ENCODE measurements at regions not wholly inside any gene's neighbourhood (a gene's known extent, or its start where the extent isn't known, plus 50 kb on each side); places are given as distances from the start of the nearest gene placed in this dataset.

GRCh38 chr7:17209101-17209500 lies 89.4 kb upstream of the AHR start:
- Histone ChIP-seq H3K9ac (ENCODE audit: insufficient read depth, low read length) (no peak overlapping the region), H3K4me3 (replicated peaks in 1 of 4; ENCODE audit: control extremely low read depth in 1 of 4, insufficient read depth in 1 of 4, low read depth in 3 of 4, low read length in 4 of 4) (no peak overlapping the region), H3K9me3 (ENCODE audit: control insufficient read depth, insufficient read depth, low read depth, low read length) (no peaks in the 10 kb centered on the region), H3K27ac (ENCODE audit: insufficient read depth, low read length) (no peak overlapping the region), H3K27me3 (ENCODE audit: control insufficient read depth, insufficient read depth, low read length) (no peaks in the 10 kb centered on the region), H4K20me1 (ENCODE audit: control insufficient read depth, extremely low read depth, insufficient read depth, low read length) (no peaks in the 10 kb centered on the region), H3K36me3 (ENCODE audit: control insufficient read depth, insufficient read depth, low read length) (no peaks in the 10 kb centered on the region), H3K4me1 (ENCODE audit: control insufficient read depth, extremely low read depth, insufficient read depth, low read length) (no peaks in the 10 kb centered on the region), H2AFZ (ENCODE audit: low read length) (no peak overlapping the region), H3K79me2 (ENCODE audit: control insufficient read depth, insufficient read depth, low read length) (no peaks in the 10 kb centered on the region), H3K4me2 (ENCODE audit: extremely low read depth, insufficient read depth, low read length) (no peak overlapping the region)
- DNase-seq (ENCODE audit: low read depth in 2 of 2) = no peak
- TF ChIP-seq EZH2 (IDR thresholded peaks at IDR 0.05; ENCODE audit: low read length, missing control alignments) (no peak), CTCF (conservative IDR thresholded peaks at IDR 0.05 in 1 of 2, IDR thresholded peaks at IDR 0.05 in 1 of 2; ENCODE audit: low read depth in 1 of 2, low read length in 2 of 2) (no peak)

- Histone ChIP-seq H3K9me3 (ENCODE audit: control insufficient read depth, insufficient read depth, low read depth, low read length) (no peaks in the 10 kb centered on the region), H3K27ac (ENCODE audit: insufficient read depth, low read length) (no peak overlapping the region), H3K79me2 (ENCODE audit: control insufficient read depth, insufficient read depth, low read length) (no peaks in the 10 kb centered on the region), H3K4me2 (ENCODE audit: extremely low read depth, insufficient read depth, low read length) (no peak overlapping the region), H3K36me3 (ENCODE audit: control insufficient read depth, insufficient read depth, low read length) (no peaks in the 10 kb centered on the region), H3K27me3 (ENCODE audit: control insufficient read depth, insufficient read depth, low read length) (no peaks in the 10 kb centered on the region), H3K9ac (ENCODE audit: insufficient read depth, low read length) (no peak overlapping the region), H4K20me1 (ENCODE audit: control insufficient read depth, extremely low read depth, insufficient read depth, low read length) (no peaks in the 10 kb centered on the region), H3K4me3 (replicated peaks in 1 of 4; ENCODE audit: control extremely low read depth in 1 of 4, insufficient read depth in 1 of 4, low read depth in 3 of 4, low read length in 4 of 4) (no peak overlapping the region), H3K4me1 (ENCODE audit: control insufficient read depth, extremely low read depth, insufficient read depth, low read length) (no peaks in the 10 kb centered on the region), H2AFZ (ENCODE audit: low read length) (no peak overlapping the region)
- no peak for DNase-seq (ENCODE audit: low read depth in 2 of 2)
- no peak for TF ChIP-seq CTCF (conservative IDR thresholded peaks at IDR 0.05 in 1 of 2, IDR thresholded peaks at IDR 0.05 in 1 of 2; ENCODE audit: low read depth in 1 of 2, low read length in 2 of 2)
Measured at GRCh38 chr7:17211307-17211836, 87.1 kb upstream of the AHR start.

GRCh38 chr7:17212188-17212587 lies 86.3 kb upstream of the AHR start:
- H3K4me2 ChIP-seq (ENCODE audit: extremely low read depth, insufficient read depth, low read length) = no peak overlapping the region
- H3K4me3 ChIP-seq (replicated peaks in 1 of 4; ENCODE audit: control extremely low read depth in 1 of 4, insufficient read depth in 1 of 4, low read depth in 3 of 4, low read length in 4 of 4) = no peak overlapping the region
- no peak for DNase-seq (ENCODE audit: low read depth in 2 of 2)
- no peak overlapping the region for H3K27ac ChIP-seq (ENCODE audit: insufficient read depth, low read length)
- no peaks in the 10 kb centered on the region for H3K36me3 ChIP-seq (ENCODE audit: control insufficient read depth, insufficient read depth, low read length)
- H4K20me1 ChIP-seq (ENCODE audit: control insufficient read depth, extremely low read depth, insufficient read depth, low read length) = no peaks in the 10 kb centered on the region
- no peaks in the 10 kb centered on the region for H3K4me1 ChIP-seq (ENCODE audit: control insufficient read depth, extremely low read depth, insufficient read depth, low read length)
- no peaks in the 10 kb centered on the region for H3K9me3 ChIP-seq (ENCODE audit: control insufficient read depth, insufficient read depth, low read depth, low read length)
- H2AFZ ChIP-seq (ENCODE audit: low read length) = no peak overlapping the region
- H3K79me2 ChIP-seq (ENCODE audit: control insufficient read depth, insufficient read depth, low read length) = no peaks in the 10 kb centered on the region
- no peaks in the 10 kb centered on the region for H3K27me3 ChIP-seq (ENCODE audit: control insufficient read depth, insufficient read depth, low read length)
- H3K9ac ChIP-seq (ENCODE audit: insufficient read depth, low read length) = no peak overlapping the region
- no peak for TF ChIP-seq EZH2 (IDR thresholded peaks at IDR 0.05; ENCODE audit: low read length, missing control alignments)
- TF ChIP-seq CTCF (conservative IDR thresholded peaks at IDR 0.05 in 1 of 2, IDR thresholded peaks at IDR 0.05 in 1 of 2; ENCODE audit: low read depth in 1 of 2, low read length in 2 of 2) = no peak

Measured in fibroblast of lung (primary cell).